ENCODE measurements at regions not wholly inside any gene's neighbourhood (a gene's known extent, or its start where the extent isn't known, plus 50 kb on each side); places are given as distances from the start of the nearest gene placed in this dataset.

- Histone ChIP-seq H3K4me2 (ENCODE audit: insufficient read depth in 1 of 2, low read depth in 2 of 2, low read length in 2 of 2) (no peak overlapping the region), H3K79me2 (ENCODE audit: control insufficient read depth in 1 of 2, insufficient read depth in 2 of 2, low read length in 2 of 2) (no peaks in the 10 kb centered on the region), H3K4me3 (ENCODE audit: extremely low read depth in 1 of 4, insufficient read depth in 2 of 4, low read depth in 3 of 4, low read length in 4 of 4) (no peak overlapping the region), H2BK120ac (replicated peaks; ENCODE audit: low read depth, low read length) (no peak overlapping the region), H3K36me3 (ENCODE audit: control insufficient read depth in 2 of 4, insufficient read depth in 4 of 4, low read length in 3 of 4) (no peaks in the 10 kb centered on the region), H3K23me2 (ENCODE audit: low read depth, low read length) (no peaks in the 10 kb centered on the region), H2AFZ (ENCODE audit: low read length) (no peak overlapping the region; the same call in 1 of the 2 replicates), H3K56ac (replicated peaks; ENCODE audit: insufficient read length, low read depth, low read length) (no peak overlapping the region), H3K4me1 (replicated peaks in 1 of 4; ENCODE audit: control insufficient read depth in 3 of 4, insufficient read depth in 4 of 4, low read length in 3 of 4) (peaks cover 0 to 9% (median 1%) of the 10 kb centered on the region in 4 experiments; a peak in 2 of 7 replicates), H3K4ac (replicated peaks; ENCODE audit: insufficient read length, low read depth, low read length) (no peak overlapping the region), H3K79me1 (ENCODE audit: low read depth, low read length) (no peaks in the 10 kb centered on the region), H4K5ac (ENCODE audit: insufficient read length, low read depth, low read length) (no peak overlapping the region), H2BK15ac (ENCODE audit: low read length) (no peak overlapping the region), H4K8ac (ENCODE audit: extremely low read depth, insufficient read depth, low read length) (no peak overlapping the region), H3K27ac (ENCODE audit: low read depth, low read length) (no peak overlapping the region), H2AK5ac (ENCODE audit: low read depth, low read length) (no peak overlapping the region), H3K14ac (ENCODE audit: insufficient read length) (no peak overlapping the region), H3K23ac (ENCODE audit: insufficient read length) (no peak overlapping the region), H4K20me1 (replicated peaks in 1 of 2; ENCODE audit: control insufficient read depth in 1 of 2, insufficient read depth in 2 of 2, low read length in 2 of 2) (no peaks in the 10 kb centered on the region), H4K91ac (replicated peaks; ENCODE audit: insufficient read length, low read length) (no peak overlapping the region), H2BK20ac (ENCODE audit: low read length) (no peak overlapping the region), H3K9me3 (ENCODE audit: insufficient read depth in 2 of 2, low read depth in 1 of 2, low read length in 1 of 2) (no peaks in the 10 kb centered on the region), H3K27me3 (replicated peaks in 1 of 4; ENCODE audit: control insufficient read depth in 3 of 4, extremely low read depth in 1 of 4, insufficient read depth in 3 of 4, low read length in 3 of 4) (no peaks in the 10 kb centered on the region), H3K9ac (replicated peaks in 1 of 4; ENCODE audit: extremely low read depth in 1 of 4, low read depth in 3 of 4, low read length in 3 of 4) (no peak overlapping the region), H2BK12ac (ENCODE audit: low read depth, low read length) (no peak overlapping the region), H2BK5ac (ENCODE audit: low read depth, low read length) (no peak overlapping the region), H3K18ac (ENCODE audit: extremely low read depth, low read length) (no peak overlapping the region)
- WGBS, 2 experiments (ENCODE audit: extremely low coverage in 1 of 2, insufficient coverage in 1 of 2, insufficient read length in 1 of 2, insufficient replicate concordance in 2 of 2, low coverage in 1 of 2, low lambda C conversion rate in 2 of 2, missing lambda C conversion rate in 1 of 2), result 90% methylated on average over 24 of the region's 25 CpGs; no CpG with 5 or more reads in 1 of the 2 experiments
- ChIA-PET POLR2A (ENCODE audit: partially characterized antibody) (no interaction called here), CTCF (ENCODE audit: partially characterized antibody) (interaction anchor here (1.2 kb wide), 1 partner anchor 9 kb away, joined by 4 read pairs; no protein-coding TSS in a partner anchor)
- no peak for FAIRE-seq
- no peak for DNase-seq (ENCODE audit: low read depth in 1 of 2, low spot score in 2 of 2)
- no peak for TF ChIP-seq NRF1 (IDR thresholded peaks at IDR 0.05; ENCODE audit: low read depth, low read length)
- no peak for TF ChIP-seq ZNF274 (IDR thresholded peaks at IDR 0.05; ENCODE audit: borderline replicate concordance, extremely low read depth, low read length)
- no peak for TF ChIP-seq SIN3A (conservative IDR thresholded peaks at IDR 0.05 in 1 of 2, IDR thresholded peaks at IDR 0.05 in 1 of 2; ENCODE audit: low read depth in 1 of 2, low read length in 2 of 2)
These were observed 178.6 kb downstream of the CXCL12 start for GRCh38 chr10:44206127-44206818.

Data from H1 (cell line).